ENCODE measurements at regions not wholly inside any gene's neighbourhood (a gene's known extent, or its start where the extent isn't known, plus 50 kb on each side); places are given as distances from the start of the nearest gene placed in this dataset.

DNA sequence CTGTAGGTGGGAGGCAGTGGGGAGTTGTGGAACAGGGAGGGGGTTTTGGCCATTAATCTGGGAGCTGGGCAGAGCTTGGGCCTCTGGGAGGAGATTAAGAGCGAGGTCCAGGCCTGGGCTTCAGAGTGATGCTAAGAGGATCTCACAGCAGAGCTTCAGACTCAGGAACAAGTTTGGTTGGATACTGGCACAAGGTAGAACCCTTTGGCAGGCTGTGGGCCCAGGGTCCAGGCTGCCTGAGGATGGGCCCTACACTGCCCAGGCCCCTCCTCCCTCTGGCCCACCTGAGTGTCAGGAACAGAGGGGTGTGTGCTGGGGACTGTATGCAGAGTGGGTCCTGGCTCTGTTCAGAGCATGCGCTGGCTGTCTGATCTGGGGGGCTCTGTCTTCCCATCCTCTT, 334.9 kb downstream of the CYP26B1 start:
- DNase-seq (ENCODE audit: low read depth in 2 of 2), result no peak

DNA sequence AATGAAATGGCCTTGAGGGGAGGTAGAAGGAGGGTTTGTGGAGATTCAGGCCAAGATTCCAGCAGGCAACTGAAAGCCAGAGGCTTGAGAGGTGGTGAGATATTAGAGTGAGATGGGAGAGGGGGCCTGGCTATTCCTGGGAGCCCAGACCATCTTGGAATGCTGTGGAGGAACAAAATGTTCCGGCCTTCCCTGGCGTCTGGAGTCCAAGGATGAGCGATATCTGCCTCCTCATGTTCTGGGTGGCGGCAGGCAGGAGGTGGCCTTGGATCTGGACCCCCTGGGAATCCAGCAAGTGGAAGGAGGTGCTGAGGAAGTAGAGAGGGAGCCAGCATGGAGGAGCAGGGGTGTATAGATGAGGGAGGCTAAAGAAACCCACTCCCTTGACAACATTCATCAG, 335.9 kb downstream of the CYP26B1 start:
- DNase-seq (ENCODE audit: low read depth in 2 of 2), result no peak

DNA sequence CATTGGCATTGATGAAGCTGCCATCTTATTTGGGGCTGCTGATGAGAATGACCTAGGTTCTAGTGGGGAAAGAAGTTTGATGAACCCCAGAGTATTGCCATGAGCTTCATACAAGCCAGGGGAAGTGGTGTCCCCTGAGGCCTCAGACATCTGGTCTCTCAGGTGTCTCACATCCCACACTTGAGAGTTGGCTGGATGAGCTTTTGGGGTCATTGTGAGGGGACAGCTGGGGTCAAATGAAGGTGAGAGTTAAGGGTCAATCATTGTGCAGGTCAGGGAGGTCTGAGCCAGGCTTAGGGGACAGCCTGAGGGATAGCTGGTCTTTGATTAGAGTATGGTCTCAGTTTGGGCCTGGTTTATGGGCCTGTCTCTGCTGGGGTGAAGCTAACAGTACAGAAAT, 336.5 kb downstream of the CYP26B1 start:
- no peak for DNase-seq (ENCODE audit: low read depth in 2 of 2)

DNA sequence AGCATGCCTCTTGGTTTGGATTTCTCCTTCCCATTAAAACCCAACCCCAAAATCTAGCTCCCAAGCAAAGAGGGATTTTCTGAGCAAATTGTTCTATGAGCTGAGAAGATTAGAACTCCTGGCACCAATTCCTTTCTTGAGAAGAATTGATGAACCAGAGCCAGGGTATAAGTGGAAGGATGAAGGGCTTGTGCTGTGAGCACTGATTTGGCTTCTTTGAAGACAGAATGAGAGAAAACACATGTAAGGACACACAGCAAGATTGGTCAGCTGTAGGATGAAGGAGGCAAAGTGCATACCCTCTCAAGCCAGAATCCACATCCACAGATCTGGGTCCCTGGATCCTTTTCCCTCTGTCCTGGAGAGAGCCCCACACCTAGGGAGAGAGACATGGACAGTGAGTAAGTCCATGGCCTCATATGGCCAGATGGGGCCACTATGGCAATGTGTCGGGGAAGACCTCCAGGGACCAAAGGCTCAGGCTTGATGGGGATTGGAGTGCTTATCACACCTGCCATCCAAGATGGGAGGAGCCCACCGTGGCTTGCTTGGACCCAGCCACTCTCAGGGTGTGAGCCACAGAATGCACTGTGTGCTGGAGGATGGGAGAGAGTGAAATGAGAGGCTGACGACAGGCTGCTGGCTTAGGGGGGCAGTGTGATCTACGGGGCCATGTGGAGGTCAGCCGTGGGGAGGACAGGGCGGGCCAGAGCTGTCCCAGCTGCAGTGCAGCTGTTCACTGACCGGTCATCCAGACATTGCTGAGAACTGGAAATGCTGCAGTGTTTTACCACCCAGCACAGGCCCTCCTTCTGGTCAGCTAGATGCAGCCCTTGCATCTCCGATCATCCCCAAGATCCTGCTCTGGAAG, 339.8 kb downstream of the CYP26B1 start:
- no peak for DNase-seq (ENCODE audit: low read depth in 2 of 2)

DNA sequence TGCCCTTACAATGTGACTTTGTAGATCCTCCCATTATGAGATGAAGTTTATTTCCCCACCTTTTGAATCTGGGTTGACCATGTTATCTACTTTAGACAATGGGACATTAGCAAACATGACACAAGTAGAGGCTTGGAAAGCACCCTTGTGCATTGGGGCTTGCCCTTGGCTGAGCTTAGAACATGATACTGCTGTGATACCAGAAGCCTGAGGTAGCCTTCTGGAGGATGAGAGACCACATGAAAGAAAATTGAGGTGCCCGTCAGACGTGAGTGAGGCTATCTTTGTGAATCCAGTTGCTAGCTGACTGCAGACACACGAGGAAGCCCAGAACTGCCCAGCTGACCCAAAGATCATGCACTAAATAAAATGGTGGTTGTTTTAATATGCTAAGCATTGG, 341.2 kb downstream of the CYP26B1 start:
- no peak for DNase-seq (ENCODE audit: low read depth in 2 of 2)

DNA sequence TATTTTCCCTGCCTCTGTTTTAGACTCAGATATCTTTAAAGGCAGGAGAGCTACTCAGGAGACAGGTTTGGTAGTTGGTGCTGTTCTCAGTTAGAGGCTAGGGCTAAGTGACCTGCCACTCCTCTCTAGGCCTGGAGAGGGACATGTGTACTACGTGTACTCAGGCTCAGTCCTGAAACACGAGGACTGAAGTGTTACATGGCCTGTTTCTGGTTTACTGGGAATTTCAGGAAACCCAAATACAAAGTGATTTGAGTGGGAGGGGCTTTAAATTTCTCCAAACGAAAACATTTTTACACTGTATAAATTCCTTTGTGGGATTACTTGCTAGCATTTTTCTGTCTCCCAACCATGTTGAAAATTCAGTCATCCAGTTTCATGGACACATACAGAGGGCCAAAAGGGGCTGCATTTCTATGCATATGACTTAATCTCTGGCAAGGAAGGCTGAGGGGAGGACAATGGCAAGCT, 343.3 kb downstream of the CYP26B1 start:
- DNase-seq (ENCODE audit: low read depth in 2 of 2), result no peak

DNA sequence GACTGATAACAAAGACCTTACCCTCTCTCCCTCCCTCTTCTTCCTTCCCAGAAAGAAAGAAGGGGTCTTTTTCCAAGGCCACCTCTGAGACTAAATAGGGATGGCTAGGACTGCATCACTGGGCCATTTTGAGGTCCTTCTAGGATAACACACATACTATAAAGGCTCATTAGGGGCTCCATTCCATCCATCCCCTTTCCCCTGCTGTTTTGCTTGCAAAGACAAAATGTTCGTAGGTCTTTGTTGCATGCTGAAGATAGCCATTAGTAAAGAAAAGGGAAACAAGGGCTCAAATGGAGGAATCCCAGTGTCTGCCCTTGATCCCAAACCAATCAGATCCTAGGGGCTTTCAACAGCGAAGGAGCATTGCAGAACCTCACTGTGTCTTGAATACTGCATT, 344.3 kb downstream of the CYP26B1 start:
- no peak for DNase-seq (ENCODE audit: low read depth in 2 of 2)

DNA sequence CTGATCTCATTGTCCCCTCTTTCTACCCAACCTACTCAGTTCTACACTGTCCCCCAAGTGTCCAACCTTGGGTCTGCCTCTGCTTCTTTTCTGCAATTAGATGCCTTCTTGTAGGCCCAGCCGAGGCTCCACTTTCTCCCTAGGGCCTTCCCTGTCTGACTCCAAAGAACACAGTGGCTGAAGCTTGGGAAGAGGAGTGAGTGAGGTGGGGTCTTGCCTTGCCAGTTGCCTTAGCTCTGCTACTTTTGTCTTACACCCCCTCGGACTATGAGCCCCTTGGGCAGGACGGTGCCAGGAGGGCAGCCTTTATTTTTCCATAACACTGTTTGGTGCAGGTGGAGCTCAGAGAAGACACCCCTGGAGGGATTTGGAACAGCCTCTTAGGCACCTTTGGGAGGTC, 345.1 kb downstream of the CYP26B1 start:
- no peak for DNase-seq (ENCODE audit: low read depth in 2 of 2)

DNA sequence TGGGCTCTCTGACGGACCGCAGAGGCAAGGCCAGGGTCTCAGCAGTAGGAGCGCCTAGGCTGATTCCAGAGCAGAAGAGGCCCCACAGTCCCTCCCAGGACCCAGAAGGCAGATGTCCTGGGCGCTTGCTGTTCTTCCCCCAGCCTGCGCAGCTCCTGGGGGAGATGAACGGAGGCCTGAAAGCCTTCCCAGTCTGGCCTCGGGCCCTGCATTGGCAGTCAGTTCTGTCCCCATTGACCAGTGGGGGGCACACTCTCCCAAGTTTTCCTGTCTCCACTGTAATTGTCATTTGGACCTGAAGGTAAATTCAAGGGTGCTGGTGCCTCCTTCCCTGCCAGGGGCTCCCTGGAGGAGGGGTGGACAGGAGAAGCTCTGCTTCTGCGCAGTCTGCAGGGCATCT, 345.7 kb downstream of the CYP26B1 start:
- no peak for DNase-seq (ENCODE audit: low read depth in 2 of 2)

DNA sequence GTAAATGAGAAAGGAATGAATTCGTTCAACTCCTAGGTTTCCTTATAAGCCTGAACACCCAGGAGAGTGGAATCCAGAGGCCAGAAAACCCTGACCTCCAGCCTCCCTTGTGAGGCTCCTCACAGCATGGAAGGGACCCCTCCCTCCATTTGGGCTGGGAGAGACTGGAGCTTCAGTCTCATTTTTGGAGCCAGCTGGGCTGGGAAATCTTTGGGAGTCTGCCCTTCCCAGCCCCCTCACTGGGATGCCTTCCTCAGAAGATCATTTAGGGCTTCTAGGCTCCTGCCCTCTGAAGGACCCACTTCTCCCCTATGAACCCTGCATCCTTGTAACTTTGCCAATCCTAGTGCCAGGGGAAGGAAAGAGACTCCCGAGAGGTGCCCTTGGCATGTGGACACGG, 346.1 kb downstream of the CYP26B1 start:
- DNase-seq (ENCODE audit: low read depth in 2 of 2), result no peak

DNA sequence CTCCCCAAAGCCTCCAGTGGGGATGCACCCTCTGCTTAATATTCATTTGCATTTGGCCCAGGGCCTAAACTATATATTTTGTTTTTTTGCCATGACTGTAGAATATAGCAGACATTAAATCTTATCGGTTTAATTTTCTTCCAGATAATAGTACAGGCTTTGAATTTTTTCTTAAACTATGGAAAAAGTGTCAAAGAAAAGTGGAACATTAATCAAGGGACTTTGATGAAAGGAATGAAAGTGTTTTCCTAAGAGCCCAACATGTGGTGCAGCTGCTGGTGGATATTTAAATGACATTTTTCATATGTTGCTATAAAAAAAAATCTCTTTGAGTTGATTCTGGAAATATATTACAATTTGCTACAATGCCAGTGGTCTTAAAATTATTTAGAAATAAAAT, 346.8 kb downstream of the CYP26B1 start:
- no peak for DNase-seq (ENCODE audit: low read depth in 2 of 2)

DNA sequence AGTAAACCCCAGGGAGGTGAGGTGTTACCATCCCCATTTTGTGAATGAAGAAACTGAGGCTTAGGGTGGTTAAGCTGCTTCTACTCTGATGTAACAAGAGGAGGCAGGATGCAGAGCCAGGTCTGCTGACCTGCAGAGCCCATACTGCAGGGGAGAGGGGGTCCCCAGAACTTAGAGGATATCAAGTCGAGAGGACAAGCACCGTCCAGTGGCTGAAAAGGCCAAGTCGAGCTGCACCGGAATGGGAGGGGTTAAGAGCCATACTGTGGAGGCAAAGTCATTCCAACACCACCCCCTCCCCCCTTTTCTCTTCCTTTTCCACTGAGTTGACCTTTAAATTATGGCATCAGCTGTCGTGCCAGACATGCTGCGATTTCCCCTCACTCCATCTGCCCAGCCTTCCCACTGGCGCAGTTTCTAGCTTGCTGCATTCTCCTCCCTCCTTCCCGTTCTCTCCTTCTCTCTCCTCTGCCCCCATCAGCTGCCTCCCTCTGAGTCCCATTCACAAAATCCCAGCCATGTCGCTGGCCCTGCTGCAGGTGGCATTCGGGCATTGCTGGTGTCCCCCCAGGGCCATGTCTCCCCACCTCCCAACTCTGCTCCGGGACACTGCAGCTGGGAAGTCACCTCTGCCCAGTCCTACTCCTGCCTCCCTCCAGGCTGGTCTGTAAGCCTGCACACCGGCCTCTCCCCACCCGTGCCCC, 346.9 kb downstream of the DYSF start:
- DNase-seq (ENCODE audit: low read depth in 2 of 2), result no peak

DNA sequence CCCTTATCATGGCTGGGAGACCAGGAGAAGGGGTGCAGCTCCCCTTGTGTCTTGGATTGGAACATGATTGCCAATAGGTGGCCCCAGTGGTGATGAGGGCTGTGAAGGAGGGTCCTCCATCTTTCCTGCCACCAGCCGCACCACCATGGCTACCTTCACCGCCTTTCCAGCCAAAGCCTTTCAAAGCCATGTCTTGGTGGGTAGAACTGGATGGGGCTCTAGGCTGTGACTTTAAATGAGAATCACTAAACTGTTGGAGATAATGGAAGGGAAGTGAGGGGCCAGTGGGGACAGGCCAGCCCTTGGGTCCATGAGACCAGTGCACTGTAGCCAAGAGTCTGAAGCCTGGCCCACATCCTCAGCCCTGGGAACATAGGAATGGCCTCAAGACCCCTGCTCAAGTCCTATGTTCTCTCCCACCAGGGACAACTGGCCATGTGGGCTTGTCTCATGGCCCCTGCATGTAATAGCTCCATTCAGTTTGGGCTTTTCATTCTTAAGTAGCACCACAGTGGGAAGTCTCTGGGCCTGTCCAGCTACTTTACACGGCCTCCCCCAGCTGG, 345.7 kb downstream of the DYSF start:
- no peak for DNase-seq (ENCODE audit: low read depth in 2 of 2)

DNA sequence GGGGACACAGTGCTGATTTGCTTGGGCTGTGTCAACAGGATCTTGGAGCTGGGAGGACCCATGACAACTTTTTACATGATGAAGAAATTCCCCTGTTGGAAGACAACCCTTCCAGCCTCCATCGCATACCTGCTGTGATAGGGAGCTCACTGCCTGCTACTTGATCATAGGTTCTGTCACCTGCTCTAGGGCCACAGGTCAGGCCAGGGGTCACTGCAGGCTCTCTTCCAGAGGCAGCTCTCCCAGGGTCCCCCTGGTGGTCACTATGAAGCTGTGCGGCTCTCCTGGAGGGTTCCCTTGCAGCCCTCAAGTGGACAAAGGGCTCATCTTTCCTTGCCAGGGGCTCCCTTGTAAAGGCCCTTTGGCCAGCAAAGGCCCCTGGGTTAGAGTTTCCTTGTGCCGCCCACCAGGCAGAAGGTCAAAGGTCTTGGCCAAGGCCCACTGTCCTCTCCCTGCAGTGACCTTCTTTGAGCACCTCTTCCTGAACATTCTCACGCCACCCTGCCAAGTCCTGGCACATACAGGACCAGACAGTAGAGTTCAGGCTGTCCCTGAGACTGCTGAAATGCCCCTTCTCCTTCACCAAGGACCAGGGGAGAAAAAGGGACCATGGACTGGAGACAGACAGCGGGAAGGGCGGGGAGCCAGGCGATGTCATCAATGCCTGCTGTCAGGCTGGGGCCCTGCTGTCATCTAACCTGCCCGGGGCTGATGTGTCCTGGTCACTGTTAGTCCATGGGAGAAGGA, 345.1 kb downstream of the DYSF start:
- peak in 1 of 2 donors; percentile 15 for DNase-seq (ENCODE audit: low read depth in 2 of 2)

DNA sequence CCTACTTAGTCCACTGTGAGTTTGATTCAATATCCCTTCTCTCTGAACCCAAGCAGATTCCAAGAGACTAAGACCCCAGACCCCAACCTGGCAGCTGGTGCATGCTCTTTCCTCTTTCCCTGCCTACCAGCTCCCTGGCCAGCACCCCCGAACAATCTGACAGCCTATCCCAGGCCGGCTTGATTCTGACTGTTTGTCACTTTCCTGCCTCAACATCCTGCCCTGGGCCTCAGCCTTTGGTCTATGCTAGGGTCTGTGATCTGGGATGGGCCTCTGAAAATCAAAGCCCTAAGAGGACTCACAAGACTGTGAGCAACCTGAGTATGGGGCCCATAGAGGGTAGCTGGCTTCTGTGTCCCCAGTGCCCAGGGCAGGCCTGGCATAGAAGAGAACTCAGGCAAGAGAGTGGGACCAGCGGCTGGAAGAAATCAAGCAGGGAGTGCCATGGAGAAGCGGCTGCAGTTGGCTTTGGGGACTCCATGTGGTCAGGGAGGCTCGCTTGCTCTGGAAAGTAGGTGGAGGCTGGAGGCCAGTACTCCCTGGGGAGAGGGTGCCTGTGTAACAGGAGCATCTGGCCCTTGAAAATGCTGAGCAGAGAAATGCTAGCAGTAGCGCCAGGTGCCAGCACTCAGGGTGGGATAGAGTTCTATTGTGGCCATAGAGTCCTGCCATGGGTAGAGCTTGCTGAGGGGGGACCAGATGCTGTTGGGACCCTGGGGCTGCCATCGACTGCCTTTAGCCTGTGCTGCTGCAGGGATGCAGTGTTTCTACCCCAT, 343.9 kb downstream of the DYSF start:
- no peak for DNase-seq (ENCODE audit: low read depth in 2 of 2)

DNA sequence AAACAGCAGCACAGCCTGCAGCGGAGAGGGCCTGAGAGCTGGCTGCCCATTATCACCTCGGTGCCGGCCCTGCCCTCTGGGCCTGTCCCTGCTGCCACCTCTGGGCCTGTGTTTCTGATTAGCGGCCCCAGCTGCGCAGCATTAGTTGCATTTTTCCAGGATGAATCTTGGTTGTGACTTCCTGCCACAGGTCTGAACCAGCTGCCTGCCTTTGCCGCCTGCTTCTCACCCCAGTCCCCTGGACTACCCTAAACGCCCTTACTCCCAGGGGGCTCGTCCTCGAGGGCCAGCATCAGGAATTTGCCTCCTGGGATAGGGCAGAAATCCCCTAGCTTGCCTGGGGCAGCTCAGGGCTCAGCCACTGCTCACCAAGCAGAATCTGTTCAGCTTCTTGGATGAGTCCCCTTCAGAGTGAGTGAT, 342.8 kb downstream of the DYSF start:
- no peak for DNase-seq (ENCODE audit: low read depth in 2 of 2)

DNA sequence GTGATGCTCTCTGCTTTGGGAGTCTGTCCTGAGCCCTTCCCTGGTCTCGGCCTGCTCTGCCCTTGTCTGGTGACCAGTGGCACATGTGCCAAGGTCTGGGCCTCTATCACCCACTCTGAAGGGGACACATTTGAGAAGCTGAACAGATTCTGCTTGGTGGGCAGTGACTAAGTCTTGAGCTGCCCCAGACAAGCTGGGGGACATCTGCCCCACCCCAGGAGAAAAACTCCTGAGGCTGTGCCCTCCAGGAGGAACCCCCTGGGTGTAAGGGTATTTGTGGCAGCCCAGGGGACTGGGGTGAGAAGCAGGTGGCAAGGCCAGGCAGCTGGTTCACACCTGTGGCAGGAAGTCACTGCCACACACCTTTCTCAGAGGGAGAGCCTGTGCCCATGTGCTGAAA, 342.1 kb downstream of the DYSF start:
- no peak for DNase-seq (ENCODE audit: low read depth in 2 of 2)

DNA sequence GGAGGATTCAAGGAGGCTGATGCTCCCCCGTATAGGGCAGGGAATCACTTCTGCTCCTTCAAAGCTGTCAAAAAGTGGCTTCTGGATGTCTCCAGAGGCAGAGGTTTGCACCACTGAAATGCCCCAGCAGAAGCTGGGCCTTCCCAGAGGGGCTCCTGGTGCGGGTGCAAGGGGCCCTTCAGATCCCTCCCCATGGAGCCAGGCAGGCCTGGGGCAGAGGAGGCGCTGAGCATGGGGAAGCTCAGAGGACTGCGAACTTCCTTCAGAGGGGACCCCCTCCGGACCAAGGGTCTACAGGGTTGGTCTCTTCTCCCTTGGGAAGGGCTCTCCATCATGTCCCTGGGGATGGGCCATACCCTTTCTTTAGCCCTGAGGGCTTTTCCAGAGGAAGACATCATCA, 341.2 kb downstream of the DYSF start:
- DNase-seq (ENCODE audit: low read depth in 2 of 2), result no peak

DNA sequence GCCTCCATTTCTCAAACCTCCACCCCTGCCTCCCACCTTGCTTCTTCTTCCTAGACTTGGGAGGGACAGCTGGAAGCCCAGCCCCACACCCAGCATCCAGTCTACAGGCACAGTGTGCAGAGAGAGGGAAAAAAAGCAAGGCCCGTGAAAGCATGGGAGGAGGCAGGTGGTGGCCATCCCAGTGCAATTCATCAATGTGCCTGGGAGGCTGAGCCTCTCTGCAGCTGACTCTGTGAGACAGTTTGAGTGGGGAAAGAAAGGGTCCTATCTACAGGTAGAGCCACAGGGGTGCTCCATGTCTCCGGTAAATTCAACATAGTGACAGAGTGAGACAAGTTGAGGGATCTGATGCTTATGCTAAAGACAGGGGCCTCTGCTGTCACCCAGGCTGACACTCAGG, 340.6 kb downstream of the DYSF start:
- DNase-seq (ENCODE audit: low read depth in 2 of 2), result no peak

DNA sequence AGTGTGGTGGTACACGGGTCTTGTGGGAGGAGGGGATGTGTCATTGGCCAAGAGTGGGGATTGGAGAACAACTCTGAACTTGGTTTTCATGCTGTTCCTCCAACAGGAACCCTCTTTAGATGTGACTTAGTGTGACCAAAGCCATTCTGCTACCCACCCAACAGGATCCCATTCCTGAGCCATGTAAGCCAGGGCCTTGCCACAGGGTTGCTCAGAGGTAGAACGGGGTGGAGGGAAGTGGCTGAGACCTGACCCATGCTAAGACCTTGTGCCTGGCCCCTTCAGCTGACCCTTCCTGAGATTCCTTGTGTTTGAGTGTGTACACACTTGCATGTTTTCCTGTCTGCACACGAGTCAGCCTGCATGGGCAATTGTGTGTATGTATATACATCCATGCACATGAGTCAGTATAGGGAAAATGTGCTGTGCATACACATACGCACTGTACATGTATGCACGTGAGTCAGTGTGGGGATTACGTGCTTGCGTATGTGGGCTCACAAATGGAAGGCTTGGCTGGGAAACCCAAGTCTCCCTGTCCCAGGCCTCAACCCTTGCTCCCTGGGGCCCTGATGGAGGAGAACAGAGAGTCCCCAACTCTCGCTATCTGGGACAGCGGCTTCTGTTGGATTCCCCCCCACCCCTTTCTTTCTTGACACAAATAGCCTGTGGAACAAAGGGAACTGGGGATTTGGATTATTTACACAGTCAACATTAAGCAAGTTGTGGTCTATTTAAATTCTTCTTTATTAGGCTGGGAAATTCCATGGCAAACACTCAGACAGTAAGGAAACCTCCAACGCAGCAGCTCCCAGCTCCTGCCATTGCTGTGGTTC, 339.8 kb downstream of the DYSF start:
- DNase-seq (ENCODE audit: low read depth in 2 of 2), result no peak
